HepG2 (cell line): ENCODE measurements at regions not wholly inside any gene's neighbourhood (a gene's known extent, or its start where the extent isn't known, plus 50 kb on each side); places are given as distances from the start of the nearest gene placed in this dataset.

ENCODE experiments used
- ISL2 ChIP-seq: sonication (generic); formaldehyde crosslinking; IDR thresholded peaks from 2 replicates; pipeline ENCODE4 v1.5.0; 2020; ENCODE audit warnings: missing genetic modification reagents
- MAZ ChIP-seq, 2 experiments: sonication (generic) in 1 of 2; formaldehyde crosslinking in 1 of 2; IDR thresholded peaks; 2 replicates each; pipeline versions ENCODE4 v1.5.0 to v1.6.1; 2012 to 2020; ENCODE audit warnings: low read depth in 2 of 2, mild to moderate bottlenecking in 2 of 2, borderline replicate concordance in 1 of 2, improper control_type of control experiment in 1 of 2, low read length in 1 of 2, missing genetic modification reagents in 1 of 2, moderate library complexity in 1 of 2
- MED8 ChIP-seq: sonication (generic); formaldehyde crosslinking; IDR thresholded peaks from 2 replicates; pipeline ENCODE4 v1.8.1; 2023; ENCODE audit warnings: mild to moderate bottlenecking, missing genetic modification reagents; ENCODE audit not compliant: insufficient replicate concordance
- POGZ ChIP-seq: sonication (generic); formaldehyde crosslinking; IDR thresholded peaks from 2 replicates; pipeline ENCODE4 v1.4.0; 2020; ENCODE audit warnings: mild to moderate bottlenecking, missing genetic modification reagents
- SALL1 ChIP-seq: sonication (generic); formaldehyde crosslinking; IDR thresholded peaks from 2 replicates; pipeline ENCODE4 v1.8.0; 2022; ENCODE audit warnings: mild to moderate bottlenecking, missing genetic modification reagents
- SAP130 ChIP-seq: IDR thresholded peaks from 2 replicates; pipeline ENCODE4 v1.6.1; 2016; ENCODE audit warnings: low read depth
- SP5 ChIP-seq: IDR thresholded peaks from 2 replicates; pipeline ENCODE4 v1.6.1; 2016; ENCODE audit warnings: low read depth, borderline replicate concordance
- TAF1 ChIP-seq: sonication (generic); formaldehyde crosslinking; IDR thresholded peaks from 2 replicates; pipeline ENCODE4 v1.4.0; 2020; ENCODE audit warnings: missing genetic modification reagents
- ZGPAT ChIP-seq: IDR thresholded peaks from 2 replicates; pipeline ENCODE4 v1.6.1; 2016; ENCODE audit warnings: mild to moderate bottlenecking
- ZMYM4 ChIP-seq: sonication (generic); formaldehyde crosslinking; IDR thresholded peaks from 2 replicates; pipeline ENCODE4 v1.8.1; 2023; ENCODE audit warnings: mild to moderate bottlenecking, missing genetic modification reagents
- ZNF460 ChIP-seq: sonication (generic); formaldehyde crosslinking; IDR thresholded peaks from 2 replicates; pipeline ENCODE4 v1.5.1; 2020; ENCODE audit warnings: missing genetic modification reagents, mild to moderate bottlenecking, borderline replicate concordance
- ZNF772 ChIP-seq: sonication (generic); formaldehyde crosslinking; IDR thresholded peaks from 2 replicates; pipeline ENCODE4 v1.5.0; 2020; ENCODE audit warnings: mild to moderate bottlenecking, missing genetic modification reagents
- ZNF777 ChIP-seq: sonication (generic); formaldehyde crosslinking; IDR thresholded peaks from 2 replicates; pipeline ENCODE4 v1.4.0; 2020; ENCODE audit warnings: missing genetic modification reagents
- ZNF792 ChIP-seq: IDR thresholded peaks from 2 replicates; pipeline ENCODE4 v1.6.1; 2016
- ZSCAN20 ChIP-seq: sonication (generic); formaldehyde crosslinking; IDR thresholded peaks from 2 replicates; pipeline ENCODE4 v1.4.0; 2020; ENCODE audit warnings: missing genetic modification reagents, mild to moderate bottlenecking, borderline replicate concordance
- TF ChIP-seq, protein P1 (sequence below): IDR thresholded peaks from 2 replicates; pipeline ENCODE4 v1.6.1; 2016; ENCODE audit warnings: low read depth, borderline replicate concordance
- TF ChIP-seq, protein P2 (sequence below): sonication (generic); formaldehyde crosslinking; IDR thresholded peaks from 2 replicates; pipeline ENCODE4 v1.5.0; 2020; ENCODE audit warnings: mild to moderate bottlenecking, missing genetic modification reagents
- TF ChIP-seq, protein P3 (sequence below): IDR thresholded peaks from 2 replicates; pipeline ENCODE4 v1.6.1; 2016; ENCODE audit warnings: mild to moderate bottlenecking, missing biosample characterization, missing genetic modification reagents
- TF ChIP-seq, protein P4 (sequence below): sonication (generic); formaldehyde crosslinking; IDR thresholded peaks from 2 replicates; pipeline ENCODE4 v1.4.0; 2020; ENCODE audit warnings: missing genetic modification reagents, borderline replicate concordance

DNA sequence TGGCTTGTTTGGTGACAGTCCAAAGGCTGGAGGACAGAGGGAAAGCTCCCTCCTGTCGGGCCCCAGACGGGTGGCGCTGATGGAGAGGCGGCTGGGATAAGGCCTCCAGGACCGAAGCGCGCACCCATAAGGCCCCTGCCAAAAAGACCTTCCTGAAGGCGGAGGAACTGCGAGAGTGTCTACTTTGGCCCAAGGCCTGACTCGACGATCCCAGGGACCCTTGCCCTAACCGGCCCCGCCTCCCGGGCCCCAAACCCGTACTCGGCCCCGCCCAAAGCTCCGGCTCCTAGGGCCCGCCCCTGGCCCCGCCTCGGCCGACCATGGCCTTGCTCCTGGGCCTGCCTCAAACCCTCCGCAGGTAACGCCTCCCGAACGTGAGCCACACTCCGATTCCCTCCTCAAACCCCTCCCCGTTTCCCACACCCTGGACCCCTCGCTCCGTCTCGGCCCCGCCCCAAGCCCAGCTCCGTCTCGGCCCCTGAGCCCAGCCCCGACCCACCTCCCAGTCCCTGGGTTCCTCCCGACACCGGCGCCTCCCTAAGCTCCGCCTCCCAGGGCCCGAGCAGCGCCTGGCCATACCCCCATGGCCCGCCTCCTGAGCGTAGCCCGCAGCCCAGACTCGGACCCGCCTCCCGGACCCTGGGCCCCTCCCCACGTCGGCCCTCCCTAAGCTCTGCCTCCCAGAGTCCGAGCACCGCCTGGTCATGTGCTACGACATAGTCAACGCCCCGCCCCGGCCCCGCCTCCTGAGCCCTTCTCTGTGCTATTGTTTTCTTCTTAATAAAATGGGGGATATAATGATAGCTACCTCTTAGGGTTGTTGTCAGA lies 90.0 kb upstream of the DRD5 start (continued):
- 0 out of 2 replicates have a peak, but pooled peaks have one; percentile 2 for TF ChIP-seq POGZ (CRISPR knock-in tag)
- TF ChIP-seq, protein P1, sequence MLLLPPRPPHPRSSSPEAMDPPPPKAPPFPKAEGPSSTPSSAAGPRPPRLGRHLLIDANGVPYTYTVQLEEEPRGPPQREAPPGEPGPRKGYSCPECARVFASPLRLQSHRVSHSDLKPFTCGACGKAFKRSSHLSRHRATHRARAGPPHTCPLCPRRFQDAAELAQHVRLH (CRISPR knock-in tag): 0 out of 2 replicates have a peak, but pooled peaks have one; percentile 23
- TF ChIP-seq, protein P2, sequence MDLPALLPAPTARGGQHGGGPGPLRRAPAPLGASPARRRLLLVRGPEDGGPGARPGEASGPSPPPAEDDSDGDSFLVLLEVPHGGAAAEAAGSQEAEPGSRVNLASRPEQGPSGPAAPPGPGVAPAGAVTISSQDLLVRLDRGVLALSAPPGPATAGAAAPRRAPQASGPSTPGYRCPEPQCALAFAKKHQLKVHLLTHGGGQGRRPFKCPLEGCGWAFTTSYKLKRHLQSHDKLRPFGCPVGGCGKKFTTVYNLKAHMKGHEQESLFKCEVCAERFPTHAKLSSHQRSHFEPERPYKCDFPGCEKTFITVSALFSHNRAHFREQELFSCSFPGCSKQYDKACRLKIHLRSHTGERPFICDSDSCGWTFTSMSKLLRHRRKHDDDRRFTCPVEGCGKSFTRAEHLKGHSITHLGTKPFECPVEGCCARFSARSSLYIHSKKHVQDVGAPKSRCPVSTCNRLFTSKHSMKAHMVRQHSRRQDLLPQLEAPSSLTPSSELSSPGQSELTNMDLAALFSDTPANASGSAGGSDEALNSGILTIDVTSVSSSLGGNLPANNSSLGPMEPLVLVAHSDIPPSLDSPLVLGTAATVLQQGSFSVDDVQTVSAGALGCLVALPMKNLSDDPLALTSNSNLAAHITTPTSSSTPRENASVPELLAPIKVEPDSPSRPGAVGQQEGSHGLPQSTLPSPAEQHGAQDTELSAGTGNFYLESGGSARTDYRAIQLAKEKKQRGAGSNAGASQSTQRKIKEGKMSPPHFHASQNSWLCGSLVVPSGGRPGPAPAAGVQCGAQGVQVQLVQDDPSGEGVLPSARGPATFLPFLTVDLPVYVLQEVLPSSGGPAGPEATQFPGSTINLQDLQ (CRISPR knock-in tag): no peak
- TF ChIP-seq ZNF792 (CRISPR knock-in tag): 0 out of 2 replicates have a peak, but pooled peaks have one; percentile 26
- TF ChIP-seq ZNF777 (CRISPR knock-in tag): peak; percentile 62; the same call in 1 of the 2 replicates
- TF ChIP-seq MED8 (CRISPR knock-in tag): no peak
- peak; percentile 38; the same call in 1 of the 2 replicates for TF ChIP-seq ZGPAT
- TF ChIP-seq MAZ (IDR thresholded peaks at IDR 0.05; ENCODE audit: borderline replicate concordance, low read depth, low read length): no peak
- peak; percentile 44; the same call in 1 of the 2 replicates for TF ChIP-seq MAZ (CRISPR knock-in tag; IDR thresholded peaks at IDR 0.05; ENCODE audit: low read depth)
- no peak for TF ChIP-seq ZSCAN20 (CRISPR knock-in tag)
- TF ChIP-seq, protein P3, sequence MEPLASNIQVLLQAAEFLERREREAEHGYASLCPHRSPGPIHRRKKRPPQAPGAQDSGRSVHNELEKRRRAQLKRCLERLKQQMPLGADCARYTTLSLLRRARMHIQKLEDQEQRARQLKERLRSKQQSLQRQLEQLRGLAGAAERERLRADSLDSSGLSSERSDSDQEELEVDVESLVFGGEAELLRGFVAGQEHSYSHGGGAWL (CRISPR knock-in tag): 0 out of 2 replicates have a peak, but pooled peaks have one; percentile 46
- no peak for TF ChIP-seq ISL2
- TF ChIP-seq TAF1 (CRISPR knock-in tag): 0 out of 2 replicates have a peak, but pooled peaks have one; percentile 23
- TF ChIP-seq ZNF460 (CRISPR knock-in tag): no peak
- TF ChIP-seq SALL1 (CRISPR knock-in tag): peak; percentile 42; the same call in 1 of the 2 replicates
- TF ChIP-seq, protein P4, sequence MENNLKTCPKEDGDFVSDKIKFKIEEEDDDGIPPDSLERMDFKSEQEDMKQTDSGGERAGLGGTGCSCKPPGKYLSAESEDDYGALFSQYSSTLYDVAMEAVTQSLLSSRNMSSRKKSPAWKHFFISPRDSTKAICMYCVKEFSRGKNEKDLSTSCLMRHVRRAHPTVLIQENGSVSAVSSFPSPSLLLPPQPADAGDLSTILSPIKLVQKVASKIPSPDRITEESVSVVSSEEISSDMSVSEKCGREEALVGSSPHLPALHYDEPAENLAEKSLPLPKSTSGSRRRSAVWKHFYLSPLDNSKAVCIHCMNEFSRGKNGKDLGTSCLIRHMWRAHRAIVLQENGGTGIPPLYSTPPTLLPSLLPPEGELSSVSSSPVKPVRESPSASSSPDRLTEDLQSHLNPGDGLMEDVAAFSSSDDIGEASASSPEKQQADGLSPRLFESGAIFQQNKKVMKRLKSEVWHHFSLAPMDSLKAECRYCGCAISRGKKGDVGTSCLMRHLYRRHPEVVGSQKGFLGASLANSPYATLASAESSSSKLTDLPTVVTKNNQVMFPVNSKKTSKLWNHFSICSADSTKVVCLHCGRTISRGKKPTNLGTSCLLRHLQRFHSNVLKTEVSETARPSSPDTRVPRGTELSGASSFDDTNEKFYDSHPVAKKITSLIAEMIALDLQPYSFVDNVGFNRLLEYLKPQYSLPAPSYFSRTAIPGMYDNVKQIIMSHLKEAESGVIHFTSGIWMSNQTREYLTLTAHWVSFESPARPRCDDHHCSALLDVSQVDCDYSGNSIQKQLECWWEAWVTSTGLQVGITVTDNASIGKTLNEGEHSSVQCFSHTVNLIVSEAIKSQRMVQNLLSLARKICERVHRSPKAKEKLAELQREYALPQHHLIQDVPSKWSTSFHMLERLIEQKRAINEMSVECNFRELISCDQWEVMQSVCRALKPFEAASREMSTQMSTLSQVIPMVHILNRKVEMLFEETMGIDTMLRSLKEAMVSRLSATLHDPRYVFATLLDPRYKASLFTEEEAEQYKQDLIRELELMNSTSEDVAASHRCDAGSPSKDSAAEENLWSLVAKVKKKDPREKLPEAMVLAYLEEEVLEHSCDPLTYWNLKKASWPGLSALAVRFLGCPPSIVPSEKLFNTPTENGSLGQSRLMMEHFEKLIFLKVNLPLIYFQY (CRISPR knock-in tag): peak; percentile 35; the same call in 1 of the 2 replicates
- TF ChIP-seq SAP130 (CRISPR knock-in tag): peak; percentile 37; the same call in 1 of the 2 replicates
- TF ChIP-seq SP5 (CRISPR knock-in tag): peak; percentile 47; the same call in 1 of the 2 replicates
- peak; percentile 25; the same call in 1 of the 2 replicates for TF ChIP-seq ZMYM4
- 0 out of 2 replicates have a peak, but pooled peaks have one; percentile 23 for TF ChIP-seq ZNF772
